Progenitor cell of endocrine pancreas (in vitro differentiated cells): ENCODE measurements at regions not wholly inside any gene's neighbourhood (a gene's known extent, or its start where the extent isn't known, plus 50 kb on each side); places are given as distances from the start of the nearest gene placed in this dataset.

Experiments
- DNase-seq: peaks from one replicate; pipeline ENCODE4 v3.0.0; 2021; ENCODE audit warnings: low spot score; ENCODE audit not compliant: unreplicated experiment
- H3K27ac Mint-ChIP-seq: 2 replicates; pipeline ENCODE4 v1.8.0; 2021; ENCODE audit warnings: mild to moderate bottlenecking, moderate library complexity, mixed read lengths
- H3K27me3 Mint-ChIP-seq: 2 replicates; pipeline ENCODE4 v1.8.0; 2021; ENCODE audit warnings: mixed read lengths
- H3K36me3 Mint-ChIP-seq: 2 replicates; pipeline ENCODE4 v1.8.0; 2022; ENCODE audit warnings: mixed read lengths; ENCODE audit not compliant: insufficient read depth
- H3K4me1 Mint-ChIP-seq: 2 replicates; pipeline ENCODE4 v1.8.0; 2021; ENCODE audit warnings: low read depth, mixed read lengths
- H3K4me3 Mint-ChIP-seq: 2 replicates; pipeline ENCODE4 v1.8.0; 2021; ENCODE audit warnings: low read depth, mild to moderate bottlenecking, moderate library complexity, mixed read lengths
- H3K9me3 Mint-ChIP-seq: 2 replicates; pipeline ENCODE4 v1.8.0; 2021; ENCODE audit warnings: low read depth, mixed read lengths
- CTCF ChIP-seq: fragments of 200-600 bp; sonication (generic); IDR thresholded peaks from one replicate; pipeline ENCODE4 v1.5.0; 2021; ENCODE audit warnings: antibody characterized with exemption, mild to moderate bottlenecking; ENCODE audit not compliant: unreplicated experiment

- Mint-ChIP-seq H3K27ac (no peak overlapping the region), H3K4me1 (no peaks in the 10 kb centered on the region), H3K4me3 (no peak overlapping the region), H3K9me3 (peaks cover 11% of the 10 kb centered on the region), H3K27me3 (no peaks in the 10 kb centered on the region), H3K36me3 (no peaks in the 10 kb centered on the region)
- no peak for DNase-seq
- no peak for TF ChIP-seq CTCF
These were observed 1957.9 kb downstream of the SUCLG1 start for GRCh38 chr2:82501217-82501616.

- DNase-seq, result no peak
- Mint-ChIP-seq H3K27ac (no peak overlapping the region), H3K36me3 (no peaks in the 10 kb centered on the region), H3K27me3 (no peaks in the 10 kb centered on the region), H3K4me1 (no peaks in the 10 kb centered on the region), H3K9me3 (peaks cover 11% of the 10 kb centered on the region), H3K4me3 (no peak overlapping the region)
- no peak for TF ChIP-seq CTCF
These were observed 1960.2 kb downstream of the SUCLG1 start for GRCh38 chr2:82498777-82499443.

- no peaks in the 10 kb centered on the region for H3K36me3 Mint-ChIP-seq
- H3K27me3 Mint-ChIP-seq, result no peaks in the 10 kb centered on the region
- no peak for TF ChIP-seq CTCF
- H3K4me1 Mint-ChIP-seq, result no peaks in the 10 kb centered on the region
- H3K4me3 Mint-ChIP-seq, result no peak overlapping the region
- peaks cover 5% of the 10 kb centered on the region for H3K9me3 Mint-ChIP-seq
- H3K27ac Mint-ChIP-seq, result no peak overlapping the region
- no peak for DNase-seq
These were observed 1964.3 kb downstream of the SUCLG1 start for GRCh38 chr2:82494739-82495138.

GRCh38 chr2:82491591-82491990 is 1967.5 kb downstream of the SUCLG1 start:
- TF ChIP-seq CTCF, result no peak
- no peak overlapping the region for H3K27ac Mint-ChIP-seq
- H3K4me3 Mint-ChIP-seq, result no peak overlapping the region
- no peaks in the 10 kb centered on the region for H3K27me3 Mint-ChIP-seq
- DNase-seq, result no peak
- H3K9me3 Mint-ChIP-seq, result peaks cover 5% of the 10 kb centered on the region
- H3K4me1 Mint-ChIP-seq, result no peaks in the 10 kb centered on the region
- H3K36me3 Mint-ChIP-seq, result no peaks in the 10 kb centered on the region

- TF ChIP-seq CTCF, result no peak
- Mint-ChIP-seq H3K4me3 (no peak overlapping the region), H3K9me3 (peaks cover 5% of the 10 kb centered on the region), H3K36me3 (no peaks in the 10 kb centered on the region), H3K4me1 (no peaks in the 10 kb centered on the region), H3K27me3 (no peaks in the 10 kb centered on the region), H3K27ac (no peak overlapping the region)
- DNase-seq, result no peak
These were observed 1971.7 kb downstream of the SUCLG1 start for GRCh38 chr2:82487354-82487753.
